CD4-positive, alpha-beta T cell (primary cell): ENCODE measurements at regions not wholly inside any gene's neighbourhood (a gene's known extent, or its start where the extent isn't known, plus 50 kb on each side); places are given as distances from the start of the nearest gene placed in this dataset.
"Not testable (repeated sequence)": the region's sequence is repeated elsewhere in the genome, so short reads cannot be mapped to it uniquely, and the experiment has no call there.

Experiments
- ATAC-seq: fragments of 200-7000 bp; cut with Tn5 transposase; one replicate; pipeline ENCODE4 v1.10.0; 2022; ENCODE audit warnings: mild to moderate bottlenecking; ENCODE audit not compliant: poor library complexity
- CTCF ChIA-PET: fragments of 350-600 bp; sonication (Branson Sonifier 250); formaldehyde crosslinking; loops from one replicate; lab custom pipeline; 2021; ENCODE audit warnings: antibody characterized with exemption, inconsistent platforms; lab: Charles Lee
- POLR2A ChIA-PET: fragments of 350-600 bp; sonication (Branson Sonifier 250); formaldehyde crosslinking; loops from one replicate; lab custom pipeline; 2021; ENCODE audit warnings: antibody characterized with exemption, inconsistent platforms; lab: Charles Lee
- DNase-seq, 14 experiments: peaks; one replicate each; pipeline ENCODE4 v3.0.0-alpha.2; 2013 to 2020; ENCODE audit warnings: mixed read lengths in 2 of 14
- H3K27ac ChIP-seq, 2 donors: one replicate each; pipeline versions ENCODE4 v1.5.1 to v1.7.0; 2013; ENCODE audit warnings: low read length in 2 of 2, low read depth in 1 of 2, mild to moderate bottlenecking in 1 of 2
- H3K27me3 ChIP-seq, 2 experiments: 1 replicate in 1 of 2; 2 replicates in 1 of 2; pipeline versions ENCODE4 v1.6.1 to v1.7.0; 2013; ENCODE audit warnings: low read length in 2 of 2, control low read depth in 1 of 2, mild to moderate bottlenecking in 1 of 2, moderate library complexity in 1 of 2; ENCODE audit not compliant: insufficient read depth in 2 of 2, control insufficient read depth in 1 of 2
- H3K36me3 ChIP-seq: one replicate; pipeline ENCODE4 v1.6.1; 2013; ENCODE audit warnings: low read length, control low read depth; ENCODE audit not compliant: insufficient read depth
- H3K4me1 ChIP-seq: one replicate; pipeline ENCODE4 v1.6.1; 2013; ENCODE audit warnings: low read length, control low read depth; ENCODE audit not compliant: insufficient read depth
- H3K4me3 ChIP-seq: one replicate; pipeline ENCODE4 v1.5.1; 2013; ENCODE audit warnings: mild to moderate bottlenecking, low read length, moderate library complexity
- H3K9me3 ChIP-seq, 2 experiments: 1 replicate in 1 of 2; 2 replicates in 1 of 2; pipeline versions ENCODE4 v1.6.1 to v1.7.0; 2013; ENCODE audit warnings: low read length in 2 of 2, mild to moderate bottlenecking in 2 of 2, control low read depth in 1 of 2, moderate library complexity in 1 of 2; ENCODE audit not compliant: control insufficient read depth in 1 of 2, insufficient read depth in 1 of 2
- H3K27ac Mint-ChIP-seq: one replicate; pipeline ENCODE4 v1.8.0; 2020; ENCODE audit warnings: mixed read lengths
- H3K27me3 Mint-ChIP-seq: one replicate; pipeline ENCODE4 v1.8.0; 2021; ENCODE audit warnings: mixed read lengths
- H3K36me3 Mint-ChIP-seq: one replicate; pipeline ENCODE4 v1.8.0; 2021; ENCODE audit warnings: low read depth, mixed read lengths
- H3K4me1 Mint-ChIP-seq: one replicate; pipeline ENCODE4 v1.8.0; 2021; ENCODE audit warnings: low read depth, mixed read lengths
- H3K4me3 Mint-ChIP-seq: one replicate; pipeline ENCODE4 v1.8.0; 2020; ENCODE audit warnings: mild to moderate bottlenecking, mixed read lengths
- H3K9me3 Mint-ChIP-seq: one replicate; pipeline ENCODE4 v1.8.0; 2020; ENCODE audit warnings: mixed read lengths
- CTCF ChIP-seq: fragments of 200-600 bp; IDR thresholded peaks from one replicate; pipeline ENCODE4 v1.8.0; 2022; ENCODE audit warnings: antibody characterized with exemption, mild to moderate bottlenecking
- intact Hi-C, 2 experiments: fragments of 100-400 bp; cut with DNase I in 1 of 2; cut with micrococcal nuclease in 1 of 2; formaldehyde crosslinking; loops; one replicate each; pipeline versions ENCODE4 v1.15.1 to v1.9.0; 2023 to 2025; cut with DNase I, micrococcal nuclease

DNA sequence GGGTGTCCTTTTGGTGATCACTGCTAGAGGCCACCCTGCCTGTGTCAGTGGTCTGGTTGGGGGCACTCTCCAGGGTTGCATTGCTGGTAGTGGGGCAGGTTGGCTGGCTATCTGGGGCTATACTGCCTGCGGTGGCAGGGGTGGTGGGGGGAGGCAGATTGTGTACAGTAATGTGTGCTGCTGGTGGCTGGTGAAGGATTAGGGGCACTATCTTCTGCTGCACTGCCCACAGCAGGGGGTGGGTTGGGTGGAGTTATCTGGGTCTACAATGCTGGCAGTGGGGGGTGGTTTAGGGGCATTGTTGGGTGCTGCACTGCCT is 204.0 kb upstream of the WSB1 start:
- Histone ChIP-seq H3K4me1 (no peaks in the 10 kb centered on the region), H3K27me3 (no peaks in the 10 kb centered on the region), H3K4me3 (no peak overlapping the region), H3K36me3 (no peaks in the 10 kb centered on the region), H3K9me3 (peaks cover 0 to 23% of the 10 kb centered on the region in 2 experiments), H3K27ac (no peak overlapping the region)
- Mint-ChIP-seq H3K4me3 (no peak overlapping the region), H3K27ac (no peak overlapping the region), H3K4me1 (no peaks in the 10 kb centered on the region), H3K36me3 (no peaks in the 10 kb centered on the region), H3K9me3 (peaks cover 3% of the 10 kb centered on the region), H3K27me3 (peaks cover 10% of the 10 kb centered on the region)
- intact Hi-C loops = no loop called here
- POLR2A ChIA-PET = no interaction called here
- no peak for TF ChIP-seq CTCF
- CTCF ChIA-PET = no interaction called here
- ATAC-seq = no peak
- no peak for DNase-seq

DNA sequence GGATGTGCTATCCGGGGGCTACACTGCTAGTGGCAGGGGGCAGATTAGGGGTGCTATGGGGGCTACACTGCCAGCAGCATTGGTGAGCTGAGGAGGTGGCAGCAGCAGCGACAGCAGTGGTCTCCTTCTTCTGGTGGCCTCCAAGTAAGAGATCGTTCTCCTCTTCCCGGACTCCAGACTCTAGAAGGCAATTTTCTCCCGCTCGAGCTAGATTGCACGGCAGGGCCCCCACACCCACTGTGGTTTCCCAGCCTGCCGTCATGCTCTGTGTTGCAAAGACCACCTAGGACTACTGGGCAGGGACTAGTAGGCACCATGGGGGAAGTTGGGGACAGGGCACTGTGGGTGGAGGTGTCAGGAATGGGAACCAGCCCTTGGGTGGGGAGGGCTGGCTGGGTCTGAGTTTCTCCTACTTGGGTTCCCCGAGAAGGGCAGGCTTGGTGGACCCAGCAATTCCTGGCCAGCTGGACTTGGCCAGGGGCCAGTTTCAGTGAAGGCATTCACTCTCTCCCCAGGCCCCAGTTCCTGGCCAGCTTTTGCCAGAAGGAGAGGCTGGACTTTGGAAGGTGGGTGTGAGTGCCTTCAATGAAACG is 203.4 kb upstream of the WSB1 start:
- H3K4me3 ChIP-seq, CTCF ChIA-PET, H3K27me3 ChIP-seq, H3K9me3 Mint-ChIP-seq, ATAC-seq, H3K4me1 Mint-ChIP-seq, POLR2A ChIA-PET, intact Hi-C loops, H3K27ac Mint-ChIP-seq, H3K27me3 Mint-ChIP-seq, H3K36me3 ChIP-seq, H3K36me3 Mint-ChIP-seq, DNase-seq, H3K4me3 Mint-ChIP-seq, H3K4me1 ChIP-seq, H3K27ac ChIP-seq: not testable (repeated sequence)
- H3K9me3 ChIP-seq = peaks cover 0 to 23% of the 10 kb centered on the region in 2 experiments

DNA sequence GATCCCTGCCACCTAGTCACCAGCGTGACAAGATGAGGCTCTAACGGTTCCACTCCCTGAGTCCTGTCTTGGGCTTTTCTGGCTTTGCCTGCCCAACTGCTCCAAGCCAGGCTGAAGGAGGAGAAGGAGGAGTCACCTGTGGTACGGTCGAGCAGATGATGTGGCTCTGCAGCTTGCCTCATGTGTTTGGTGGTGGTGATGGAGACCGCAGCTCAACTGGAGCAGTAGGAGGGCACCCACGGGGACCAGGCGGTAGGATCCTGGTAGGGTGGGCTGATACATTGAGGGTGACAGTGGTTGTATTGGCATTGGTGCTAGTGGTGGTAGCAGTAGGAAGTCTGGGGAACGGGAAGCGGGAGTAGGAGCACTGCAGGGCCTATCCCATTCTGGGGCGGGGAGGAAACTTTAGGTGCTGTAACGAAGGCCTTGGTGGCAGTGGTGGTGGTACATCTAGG is 202.8 kb upstream of the WSB1 start:
- ChIA-PET CTCF (no interaction called here), POLR2A (no interaction called here)
- Histone ChIP-seq H3K4me1 (no peaks in the 10 kb centered on the region), H3K4me3 (no peak overlapping the region), H3K27ac (no peak overlapping the region), H3K27me3 (no peaks in the 10 kb centered on the region), H3K9me3 (peaks cover 0 to 23% of the 10 kb centered on the region in 2 experiments), H3K36me3 (no peaks in the 10 kb centered on the region)
- H3K27me3 Mint-ChIP-seq = peaks cover 10% of the 10 kb centered on the region
- DNase-seq = no peak
- no peak overlapping the region for H3K27ac Mint-ChIP-seq
- no peak overlapping the region for H3K4me3 Mint-ChIP-seq
- peaks cover 2% of the 10 kb centered on the region for H3K9me3 Mint-ChIP-seq
- no peak for TF ChIP-seq CTCF
- intact Hi-C loops = no loop called here
- ATAC-seq = no peak
- no peaks in the 10 kb centered on the region for H3K36me3 Mint-ChIP-seq
- no peaks in the 10 kb centered on the region for H3K4me1 Mint-ChIP-seq

GRCh38 chr17:27094179-27094578 is 199.7 kb upstream of the WSB1 start:
- H3K9me3 Mint-ChIP-seq, H3K4me3 Mint-ChIP-seq, intact Hi-C loops, H3K27ac Mint-ChIP-seq, H3K36me3 Mint-ChIP-seq, H3K27ac ChIP-seq, POLR2A ChIA-PET, H3K27me3 ChIP-seq, H3K4me1 Mint-ChIP-seq, H3K4me3 ChIP-seq, CTCF ChIA-PET, H3K36me3 ChIP-seq, ATAC-seq, DNase-seq, H3K4me1 ChIP-seq: not testable (repeated sequence)
- H3K27me3 Mint-ChIP-seq = peaks cover 14% of the 10 kb centered on the region
- H3K9me3 ChIP-seq = peaks cover 0 to 20% of the 10 kb centered on the region in 2 experiments

DNA sequence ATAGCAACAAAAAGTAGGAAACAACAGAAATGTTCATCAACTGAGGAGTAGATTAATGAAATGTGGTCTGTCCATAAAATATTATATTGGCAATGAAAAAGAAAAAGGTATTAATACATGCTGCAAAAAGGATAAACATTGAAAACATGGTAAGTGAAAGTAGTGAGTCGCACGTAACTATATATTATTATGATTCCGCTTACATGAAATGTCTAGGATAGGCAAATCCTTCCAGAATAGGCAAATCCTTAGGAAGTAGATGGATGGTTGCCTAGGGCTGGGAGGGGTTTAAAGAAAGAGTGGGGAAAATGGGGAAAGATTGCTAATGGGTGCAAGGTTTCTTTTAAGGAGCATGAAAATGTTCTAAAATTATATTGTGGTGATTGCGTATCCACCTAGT is 198.1 kb upstream of the WSB1 start:
- CTCF ChIA-PET, H3K9me3 Mint-ChIP-seq, H3K27ac Mint-ChIP-seq, H3K27ac ChIP-seq, DNase-seq, H3K27me3 ChIP-seq, H3K9me3 ChIP-seq, ATAC-seq, H3K36me3 Mint-ChIP-seq, H3K4me3 ChIP-seq, H3K36me3 ChIP-seq, H3K4me3 Mint-ChIP-seq, intact Hi-C loops, H3K4me1 Mint-ChIP-seq, POLR2A ChIA-PET, H3K4me1 ChIP-seq: not testable (repeated sequence)
- peaks cover 14% of the 10 kb centered on the region for H3K27me3 Mint-ChIP-seq

GRCh38 chr17:27099266-27099665 is 194.6 kb upstream of the WSB1 start:
- ATAC-seq, CTCF ChIA-PET, DNase-seq, H3K27me3 ChIP-seq, H3K27ac Mint-ChIP-seq, H3K4me3 ChIP-seq, H3K9me3 ChIP-seq, H3K4me1 ChIP-seq, POLR2A ChIA-PET, H3K9me3 Mint-ChIP-seq, intact Hi-C loops, H3K4me3 Mint-ChIP-seq, H3K27ac ChIP-seq, H3K4me1 Mint-ChIP-seq, H3K36me3 ChIP-seq, H3K36me3 Mint-ChIP-seq, H3K27me3 Mint-ChIP-seq: not testable (repeated sequence)
